Caco-2 (cell line): ENCODE measurements at regions not wholly inside any gene's neighbourhood (a gene's known extent, or its start where the extent isn't known, plus 50 kb on each side); places are given as distances from the start of the nearest gene placed in this dataset.
"Not testable (repeated sequence)": the region's sequence is repeated elsewhere in the genome, so short reads cannot be mapped to it uniquely, and the experiment has no call there.

Experiments used
- BruUV-seq: library from RNA; stranded (reverse); fragments of 400-500 nt; replicated peaks from 2 replicates; lab custom pipeline; 2021; lab: Mats Ljungman, UMichigan
- CTCF ChIA-PET: fragments of 300-600 bp; sonication (Branson Sonifier 250); formaldehyde crosslinking; loops from one replicate; lab custom pipeline; 2022; ENCODE audit warnings: antibody characterized with exemption; lab: Charles Lee
- POLR2A ChIA-PET: fragments of 300-600 bp; sonication (Branson Sonifier 250); formaldehyde crosslinking; loops from one replicate; lab custom pipeline; 2022; ENCODE audit warnings: antibody characterized with exemption; lab: Charles Lee
- DNase-seq, 2 experiments: peaks; one replicate each; pipeline versions ENCODE4 v3.0.0 to v3.0.0-alpha.2; 2020 to 2022
- H3K27me3 ChIP-seq: replicated peaks from 2 replicates; pipeline ENCODE4 v1.6.0; 2011; ENCODE audit warnings: low read length; ENCODE audit not compliant: control insufficient read depth, insufficient read depth
- H3K36me3 ChIP-seq: 2 replicates; pipeline ENCODE4 v1.5.1; 2011; ENCODE audit warnings: low read length; ENCODE audit not compliant: control insufficient read depth, insufficient read depth
- H3K4me1 ChIP-seq: fragments of 250-450 bp; sonication (Bioruptor Pico); 2 replicates; pipeline ENCODE4 v1.5.1; 2020; ENCODE audit warnings: mild to moderate bottlenecking
- H3K4me3 ChIP-seq: 2 replicates; pipeline ENCODE4 v1.5.1; 2011; ENCODE audit warnings: low read depth, mild to moderate bottlenecking, control low read depth, low read length
- H3K9me3 ChIP-seq: fragments of 250-450 bp; sonication (Bioruptor Pico); 2 replicates; pipeline ENCODE4 v1.5.1; 2020; ENCODE audit warnings: mild to moderate bottlenecking, moderate library complexity
- H3K27ac Mint-ChIP-seq: one replicate; pipeline ENCODE4 v1.8.0; 2022; ENCODE audit warnings: mixed read lengths; ENCODE audit not compliant: unreplicated experiment
- H3K27me3 Mint-ChIP-seq: one replicate; pipeline ENCODE4 v1.8.0; 2022; ENCODE audit warnings: mixed read lengths; ENCODE audit not compliant: insufficient read depth, unreplicated experiment
- H3K36me3 Mint-ChIP-seq: one replicate; pipeline ENCODE4 v1.8.0; 2022; ENCODE audit warnings: mild to moderate bottlenecking, mixed read lengths; ENCODE audit not compliant: insufficient read depth, unreplicated experiment
- H3K4me1 Mint-ChIP-seq: one replicate; pipeline ENCODE4 v1.8.0; 2022; ENCODE audit warnings: low read depth, mixed read lengths; ENCODE audit not compliant: unreplicated experiment
- H3K4me3 Mint-ChIP-seq: one replicate; pipeline ENCODE4 v1.8.0; 2022; ENCODE audit warnings: mild to moderate bottlenecking, moderate library complexity, mixed read lengths; ENCODE audit not compliant: unreplicated experiment
- H3K9me3 Mint-ChIP-seq: one replicate; pipeline ENCODE4 v1.8.0; 2022; ENCODE audit warnings: mixed read lengths; ENCODE audit not compliant: unreplicated experiment
- CTCF ChIP-seq, 2 experiments: fragments of 200-600 bp in 1 of 2; IDR thresholded peaks; 1 replicate in 1 of 2; 2 replicates in 1 of 2; pipeline versions ENCODE4 v1.5.1 to v1.8.0; 2011 to 2022; ENCODE audit warnings: antibody characterized with exemption in 1 of 2, control low read depth in 1 of 2, inconsistent platforms in 1 of 2, low read depth in 1 of 2, low read length in 1 of 2, mild to moderate bottlenecking in 1 of 2, moderate library complexity in 1 of 2; ENCODE audit not compliant: insufficient read depth in 1 of 2, severe bottlenecking in 1 of 2, unreplicated experiment in 1 of 2
- intact Hi-C: fragments of 100-400 bp; cut with micrococcal nuclease; formaldehyde crosslinking; loops from one replicate; pipeline ENCODE4 v1.10.0; 2022; ENCODE audit not compliant: unreplicated experiment

GRCh38 chr9:79087133-79087532 is 484.6 kb upstream of the TLE4 start:
- H3K4me3 Mint-ChIP-seq: no peak overlapping the region
- H3K36me3 Mint-ChIP-seq: no peaks in the 10 kb centered on the region
- ChIA-PET POLR2A (no interaction called here), CTCF (no interaction called here)
- no peak for DNase-seq
- BruUV-seq: no TSS peak
- Histone ChIP-seq H3K4me3 (no peak overlapping the region), H3K4me1 (no peaks in the 10 kb centered on the region), H3K9me3 (no peaks in the 10 kb centered on the region), H3K27me3 (no peaks in the 10 kb centered on the region), H3K36me3 (no peaks in the 10 kb centered on the region)
- H3K4me1 Mint-ChIP-seq: no peaks in the 10 kb centered on the region
- no peaks in the 10 kb centered on the region for H3K27me3 Mint-ChIP-seq
- TF ChIP-seq CTCF (IDR thresholded peaks at IDR 0.05; ENCODE audit: insufficient read depth in 1 of 2, low read depth in 1 of 2, low read length in 1 of 2, severe bottlenecking in 1 of 2, unreplicated experiment in 1 of 2): no peak
- intact Hi-C loops: no loop called here
- H3K9me3 Mint-ChIP-seq: no peaks in the 10 kb centered on the region
- H3K27ac Mint-ChIP-seq: no peak overlapping the region

- Histone ChIP-seq H3K4me3 (no peak overlapping the region), H3K9me3 (no peaks in the 10 kb centered on the region), H3K27me3 (no peaks in the 10 kb centered on the region), H3K4me1 (no peaks in the 10 kb centered on the region), H3K36me3 (no peaks in the 10 kb centered on the region)
- H3K27me3 Mint-ChIP-seq: no peaks in the 10 kb centered on the region
- no peaks in the 10 kb centered on the region for H3K4me1 Mint-ChIP-seq
- ChIA-PET CTCF (no interaction called here), POLR2A (no interaction called here)
- intact Hi-C loops: no loop called here
- H3K9me3 Mint-ChIP-seq: no peaks in the 10 kb centered on the region
- H3K4me3 Mint-ChIP-seq: no peak overlapping the region
- no peak overlapping the region for H3K27ac Mint-ChIP-seq
- no TSS peak for BruUV-seq
- no peak for TF ChIP-seq CTCF (IDR thresholded peaks at IDR 0.05; ENCODE audit: insufficient read depth in 1 of 2, low read depth in 1 of 2, low read length in 1 of 2, severe bottlenecking in 1 of 2, unreplicated experiment in 1 of 2)
- no peak for DNase-seq
- H3K36me3 Mint-ChIP-seq: no peaks in the 10 kb centered on the region
These were observed 482.7 kb upstream of the TLE4 start for GRCh38 chr9:79089054-79089560.

- DNase-seq, H3K36me3 ChIP-seq, H3K9me3 ChIP-seq, H3K4me3 Mint-ChIP-seq, intact Hi-C loops, CTCF ChIA-PET, H3K27me3 ChIP-seq, H3K4me1 ChIP-seq, H3K27me3 Mint-ChIP-seq, H3K4me1 Mint-ChIP-seq, H3K27ac Mint-ChIP-seq, H3K36me3 Mint-ChIP-seq, H3K4me3 ChIP-seq, BruUV-seq, H3K9me3 Mint-ChIP-seq, POLR2A ChIA-PET: not testable (repeated sequence)
These were observed 481.9 kb upstream of the TLE4 start for GRCh38 chr9:79089851-79090250.

- DNase-seq, BruUV-seq, CTCF ChIA-PET, H3K4me3 Mint-ChIP-seq, H3K27me3 ChIP-seq, H3K9me3 Mint-ChIP-seq, H3K9me3 ChIP-seq, H3K27me3 Mint-ChIP-seq, H3K4me1 Mint-ChIP-seq, POLR2A ChIA-PET, H3K36me3 Mint-ChIP-seq, H3K4me3 ChIP-seq, H3K27ac Mint-ChIP-seq, H3K36me3 ChIP-seq, intact Hi-C loops, H3K4me1 ChIP-seq: not testable (repeated sequence)
These were observed 468.5 kb upstream of the TLE4 start for GRCh38 chr9:79103257-79103656.
